G401.6 (cell line): ENCODE measurements at regions not wholly inside any gene's neighbourhood (a gene's known extent, or its start where the extent isn't known, plus 50 kb on each side); places are given as distances from the start of the nearest gene placed in this dataset.
A peak's percentile ranks its signal among the peaks of the same experiment; 100 is the strongest.
"Not testable (repeated sequence)": the region's sequence is repeated elsewhere in the genome, so short reads cannot be mapped to it uniquely, and the experiment has no call there.

ENCODE experiments used
- FAIRE-seq: peaks from 2 replicates; lab custom pipeline; 2012; peaks lifted over from hg19 to GRCh38; lab: Jason Lieb, UNC

- no peak for FAIRE-seq
Measured at GRCh38 chr1:172717722-172718465, 59.0 kb downstream of the FASLG start.

DNA sequence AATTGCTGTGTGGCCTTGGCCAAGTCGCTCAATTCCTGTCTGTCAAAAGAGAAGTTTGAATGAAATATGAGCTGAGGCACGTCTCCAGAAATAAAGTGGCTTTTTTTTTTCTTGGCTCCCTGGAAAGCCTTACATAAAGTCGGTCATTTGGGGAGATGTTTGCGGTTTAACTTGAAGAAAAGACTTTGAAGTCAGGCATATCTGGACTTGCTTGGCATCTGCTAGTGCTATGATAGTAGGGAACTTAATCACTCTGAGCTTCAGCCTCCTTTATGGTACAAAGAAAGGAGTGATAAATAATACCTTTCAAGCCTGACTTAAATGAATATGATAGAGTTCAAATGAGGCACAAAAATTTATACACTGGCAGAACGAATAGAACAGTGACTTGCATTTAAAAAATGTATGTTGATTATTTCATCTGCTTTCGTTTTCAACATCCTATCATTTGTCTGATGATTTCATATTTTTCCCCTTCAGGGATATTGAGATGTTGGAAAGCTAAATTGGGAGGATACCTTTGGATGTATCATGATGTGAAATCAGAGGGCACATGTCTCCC, 60.2 kb downstream of the FASLG start:
- no peak for FAIRE-seq

- peak; percentile 96 for FAIRE-seq
Measured at GRCh38 chr1:172719694-172720138, 60.8 kb downstream of the FASLG start.

GRCh38 chr1:172720339-172720738, 61.4 kb downstream of the FASLG start:
- no peak for FAIRE-seq

- FAIRE-seq: no peak
Measured at GRCh38 chr1:172723251-172723650, 64.3 kb downstream of the FASLG start.

DNA sequence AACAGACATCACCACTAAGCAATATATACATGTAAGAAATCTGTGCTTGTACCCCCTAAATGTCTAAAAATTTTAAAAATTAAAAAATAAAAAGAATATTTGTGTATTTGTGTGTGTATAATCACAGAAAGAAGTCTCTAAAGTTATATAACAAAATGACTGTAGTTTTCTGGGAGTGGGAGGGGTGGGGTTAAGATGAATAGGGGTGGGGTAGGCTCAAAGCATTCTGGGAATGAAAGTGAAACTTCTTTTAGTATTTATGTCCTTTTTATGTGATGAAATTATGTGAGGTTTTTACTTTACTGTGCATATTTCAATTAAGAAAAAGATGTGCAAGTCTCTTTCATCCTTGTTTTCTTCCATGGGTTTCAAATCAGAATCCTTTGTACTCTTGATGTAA, 65.3 kb downstream of the FASLG start:
- no peak for FAIRE-seq

- no peak for FAIRE-seq
Measured at GRCh38 chr1:172724765-172725613, 66.1 kb downstream of the FASLG start.

GRCh38 chr1:172726740-172727139, 67.8 kb downstream of the FASLG start:
- FAIRE-seq: no peak

- FAIRE-seq: no peak
Measured at GRCh38 chr1:172727275-172727857, 68.5 kb downstream of the FASLG start.

GRCh38 chr1:172727956-172728603, 69.2 kb downstream of the FASLG start:
- FAIRE-seq: peak; percentile 11

GRCh38 chr1:172728705-172729104, 69.8 kb downstream of the FASLG start:
- not testable (repeated sequence) for FAIRE-seq

GRCh38 chr1:172732427-172732826, 73.5 kb downstream of the FASLG start:
- peak; percentile 30 for FAIRE-seq

DNA sequence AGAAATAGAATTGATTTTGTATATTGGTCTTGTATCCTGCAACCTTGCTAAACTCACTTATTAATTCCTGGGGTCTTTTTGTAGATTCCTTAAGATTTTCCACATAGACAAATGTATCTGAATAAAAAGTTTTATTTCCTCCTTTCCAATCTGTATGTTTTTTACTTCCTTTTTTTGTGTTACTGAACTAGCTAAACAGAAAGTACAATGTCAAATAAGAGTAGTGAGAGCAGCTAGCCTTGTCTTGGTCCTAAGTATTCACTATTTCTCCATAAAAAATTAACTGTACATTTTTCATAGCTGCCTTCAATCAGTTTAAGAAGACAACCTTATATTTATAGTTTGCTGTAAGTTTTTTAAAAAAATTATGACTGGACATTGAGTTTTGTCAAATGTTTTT, 74.9 kb downstream of the FASLG start:
- FAIRE-seq: no peak

DNA sequence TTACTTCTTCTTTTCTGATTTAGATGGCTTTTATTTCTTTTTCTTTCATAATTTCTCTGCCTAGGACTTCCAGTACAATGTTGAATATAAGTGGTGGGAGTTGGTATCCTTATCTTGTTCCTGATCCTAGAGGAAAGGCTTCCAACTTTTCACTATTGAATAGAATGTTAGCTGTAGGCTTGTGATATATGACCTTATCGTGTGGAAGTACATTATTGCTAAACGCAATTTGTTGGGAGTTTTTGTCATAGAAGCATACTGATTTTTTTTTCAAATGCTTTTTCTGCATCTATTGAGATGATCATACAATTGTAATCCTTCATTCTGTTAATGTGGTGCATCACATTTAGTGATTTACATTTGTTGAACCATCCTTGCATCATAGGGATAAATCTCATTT, 79.5 kb downstream of the FASLG start:
- no peak for FAIRE-seq

GRCh38 chr1:172742599-172743500, 83.9 kb downstream of the FASLG start:
- FAIRE-seq: peak; percentile 92

- FAIRE-seq: peak; percentile 83
Measured at GRCh38 chr1:172745014-172745413, 86.1 kb downstream of the FASLG start.

DNA sequence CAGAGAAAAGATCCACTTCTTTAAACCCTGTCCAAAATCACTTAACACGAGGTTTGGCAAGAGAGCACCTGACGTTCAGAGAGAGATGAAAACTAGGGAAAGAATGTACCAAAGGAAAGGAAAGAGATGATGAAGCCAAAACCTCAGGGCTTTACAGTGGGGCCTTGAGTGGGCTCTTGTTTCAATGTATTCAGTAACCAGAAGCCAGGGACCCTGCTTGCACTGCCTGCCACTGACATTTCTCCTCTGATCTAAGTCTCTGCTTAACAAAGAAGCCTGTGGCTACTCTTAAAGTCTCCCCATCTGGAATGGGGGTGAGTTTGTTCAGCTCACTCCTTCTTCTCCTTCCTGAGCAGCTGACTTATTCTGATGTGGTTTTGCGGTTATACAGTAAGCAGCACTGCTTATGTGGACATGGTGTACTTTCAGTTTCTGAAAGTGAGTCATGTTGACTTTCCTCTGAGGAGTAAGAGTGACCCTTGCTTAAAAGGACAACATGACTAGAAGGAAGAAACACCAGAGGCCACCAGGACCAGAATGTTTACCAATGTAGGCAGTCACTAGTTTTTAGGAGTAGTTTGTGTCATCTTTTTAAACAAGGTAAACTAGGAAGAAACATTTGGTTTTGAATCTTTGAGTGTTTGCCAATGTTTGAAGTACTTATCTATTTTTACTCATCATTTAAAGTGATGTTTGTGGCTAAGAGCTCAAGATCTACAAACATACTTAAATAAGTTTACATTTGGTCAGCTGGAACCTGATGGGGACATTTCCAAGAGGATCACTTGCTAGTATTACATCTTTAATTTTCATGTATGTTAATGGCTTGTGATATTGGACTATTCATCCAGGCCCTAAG, 87.4 kb downstream of the FASLG start:
- no peak for FAIRE-seq

DNA sequence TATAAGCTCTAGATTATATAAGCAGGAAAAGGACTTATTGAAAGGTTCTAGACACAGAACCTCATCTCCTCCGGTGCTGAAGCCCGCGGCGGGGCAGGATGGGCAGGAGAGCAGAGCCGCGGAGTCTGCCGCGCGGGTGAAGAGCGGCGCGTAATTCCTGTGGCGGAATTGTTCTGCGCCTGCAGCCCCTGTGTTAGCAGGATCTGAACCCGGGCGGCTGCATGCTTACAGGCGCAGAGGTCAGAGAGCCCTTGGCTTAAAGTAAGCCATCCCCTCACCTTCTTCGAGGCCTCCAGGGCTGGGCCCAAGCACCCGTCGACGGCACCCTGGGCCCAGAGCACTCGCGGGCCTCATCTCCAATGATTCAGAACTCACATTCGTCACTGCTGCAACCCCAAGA, 89.3 kb downstream of the FASLG start:
- no peak for FAIRE-seq

GRCh38 chr1:172751683-172752082, 92.8 kb downstream of the FASLG start:
- no peak for FAIRE-seq

GRCh38 chr1:172753964-172754363, 95.1 kb downstream of the FASLG start:
- no peak for FAIRE-seq
